ENCODE measurements at regions not wholly inside any gene's neighbourhood (a gene's known extent, or its start where the extent isn't known, plus 50 kb on each side); places are given as distances from the start of the nearest gene placed in this dataset.

GRCh38 chr6:55666037-55666436 is 87.0 kb upstream of the HMGCLL1 start:
- no peak for TF ChIP-seq CTCF (IDR thresholded peaks at IDR 0.05)
- no peak for TF ChIP-seq EP300 (IDR thresholded peaks at IDR 0.05)
